WTC11 (cell line): ENCODE measurements at regions not wholly inside any gene's neighbourhood (a gene's known extent, or its start where the extent isn't known, plus 50 kb on each side); places are given as distances from the start of the nearest gene placed in this dataset.

Experiments
- ATAC-seq: fragments of 200-7000 bp; cut with Tn5 transposase; 2 replicates; pipeline ENCODE4 v1.10.0; 2021; ENCODE audit warnings: mild to moderate bottlenecking, moderate library complexity
- CTCF ChIA-PET: fragments of 300-600 bp; sonication (Branson Sonifier 250); formaldehyde crosslinking; loops from one replicate; lab custom pipeline; 2021; ENCODE audit warnings: antibody characterized with exemption; lab: Charles Lee
- POLR2A ChIA-PET: fragments of 350-600 bp; sonication (Branson Sonifier 250); formaldehyde crosslinking; loops from one replicate; lab custom pipeline; 2021; ENCODE audit warnings: antibody characterized with exemption; lab: Charles Lee
- DNase-seq: peaks from one replicate; pipeline ENCODE4 v3.0.0; 2021; ENCODE audit warnings: low spot score
- H3K27ac Mint-ChIP-seq: 2 replicates; pipeline ENCODE4 v1.8.0; 2021; ENCODE audit warnings: mixed read lengths
- H3K27me3 Mint-ChIP-seq: 2 replicates; pipeline ENCODE4 v1.8.0; 2021; ENCODE audit warnings: low read depth, mild to moderate bottlenecking, moderate library complexity, mixed read lengths
- H3K36me3 Mint-ChIP-seq: 2 replicates; pipeline ENCODE4 v1.8.0; 2021; ENCODE audit warnings: mixed read lengths
- H3K4me1 Mint-ChIP-seq: 2 replicates; pipeline ENCODE4 v1.8.0; 2022; ENCODE audit warnings: mixed read lengths
- H3K4me3 Mint-ChIP-seq: 2 replicates; pipeline ENCODE4 v1.8.0; 2021; ENCODE audit warnings: mild to moderate bottlenecking, moderate library complexity, mixed read lengths
- H3K9me3 Mint-ChIP-seq: 2 replicates; pipeline ENCODE4 v1.8.0; 2021; ENCODE audit warnings: mixed read lengths
- AR ChIP-seq: fragments of 250-450 bp; sonication (Bioruptor Pico); IDR thresholded peaks from 2 replicates; pipeline ENCODE4 v1.9.0; 2021; ENCODE audit warnings: mild to moderate bottlenecking
- ATF1 ChIP-seq: sonication (generic); formaldehyde crosslinking; IDR thresholded peaks from 2 replicates; pipeline ENCODE4 v1.8.1; 2023; ENCODE audit warnings: mild to moderate bottlenecking, moderate library complexity, missing genetic modification reagents
- CBFB ChIP-seq: sonication (generic); formaldehyde crosslinking; IDR thresholded peaks from 2 replicates; pipeline ENCODE4 v1.8.1; 2022; ENCODE audit warnings: mild to moderate bottlenecking, low read depth, missing genetic modification reagents
- CREM ChIP-seq: sonication (generic); formaldehyde crosslinking; IDR thresholded peaks from 2 replicates; pipeline ENCODE4 v1.8.1; 2022; ENCODE audit warnings: mild to moderate bottlenecking, missing genetic modification reagents, moderate library complexity
- E2F1 ChIP-seq: sonication (generic); formaldehyde crosslinking; IDR thresholded peaks from 2 replicates; pipeline ENCODE4 v1.8.0; 2022; ENCODE audit warnings: mild to moderate bottlenecking, missing genetic modification reagents
- E2F4 ChIP-seq: sonication (generic); formaldehyde crosslinking; IDR thresholded peaks from 2 replicates; pipeline ENCODE4 v1.8.1; 2022; ENCODE audit warnings: low read depth, mild to moderate bottlenecking, moderate library complexity, missing genetic modification reagents, borderline replicate concordance
- E2F5 ChIP-seq: sonication (generic); formaldehyde crosslinking; IDR thresholded peaks from 2 replicates; pipeline ENCODE4 v1.8.1; 2022; ENCODE audit warnings: mild to moderate bottlenecking, moderate library complexity, missing genetic modification reagents
- ELF4 ChIP-seq: sonication (generic); formaldehyde crosslinking; IDR thresholded peaks from 2 replicates; pipeline ENCODE4 v1.8.1; 2022; ENCODE audit warnings: low read depth, mild to moderate bottlenecking, moderate library complexity, missing genetic modification reagents
- ESRRA ChIP-seq: sonication (generic); formaldehyde crosslinking; IDR thresholded peaks from 2 replicates; pipeline ENCODE4 v1.8.1; 2022; ENCODE audit warnings: mild to moderate bottlenecking, missing genetic modification reagents, borderline replicate concordance
- HMGXB4 ChIP-seq: sonication (generic); formaldehyde crosslinking; IDR thresholded peaks from 2 replicates; pipeline ENCODE4 v1.8.1; 2023; ENCODE audit warnings: mild to moderate bottlenecking, moderate library complexity, missing genetic modification reagents
- JAZF1 ChIP-seq: fragments of 250-450 bp; sonication (Bioruptor Pico); IDR thresholded peaks from 2 replicates; pipeline ENCODE4 v1.9.0; 2021; ENCODE audit warnings: moderate library complexity, mild to moderate bottlenecking, inconsistent platforms
- KAT7 ChIP-seq: sonication (generic); formaldehyde crosslinking; IDR thresholded peaks from 2 replicates; pipeline ENCODE4 v1.8.1; 2023; ENCODE audit warnings: missing genetic modification reagents, mild to moderate bottlenecking, borderline replicate concordance
- NR3C1 ChIP-seq: sonication (generic); formaldehyde crosslinking; conservative IDR thresholded peaks from 2 replicates; pipeline ENCODE4 v1.8.1; 2023; ENCODE audit warnings: low read depth, mild to moderate bottlenecking, missing genetic modification reagents
- PRDM15 ChIP-seq: sonication (generic); formaldehyde crosslinking; IDR thresholded peaks from 2 replicates; pipeline ENCODE4 v1.8.0; 2022; ENCODE audit warnings: missing genetic modification reagents
- STAT6 ChIP-seq: sonication (generic); formaldehyde crosslinking; conservative IDR thresholded peaks from 2 replicates; pipeline ENCODE4 v1.8.1; 2023; ENCODE audit warnings: mild to moderate bottlenecking, low read depth, missing genetic modification reagents, moderate library complexity
- ZNF423 ChIP-seq: fragments of 250-450 bp; sonication (Bioruptor Pico); IDR thresholded peaks from 2 replicates; pipeline ENCODE4 v2.1.2; 2022; ENCODE audit warnings: mild to moderate bottlenecking, moderate library complexity

GRCh38 chr2:12284487-12284886 lies 432.2 kb upstream of the TRIB2 start (continued):
- TF ChIP-seq NR3C1 (CRISPR knock-in tag) (no peak), ESRRA (no peak), JAZF1 (CRISPR knock-in tag) (no peak)

- no peak overlapping the region for H3K4me3 Mint-ChIP-seq
- DNase-seq (no peak), ATAC-seq (peak; percentile 46)
- TF ChIP-seq PRDM15 (CRISPR knock-in tag) (no peak), ATF1 (CRISPR knock-in tag) (no peak), CREM (CRISPR knock-in tag) (no peak), HMGXB4 (CRISPR knock-in tag) (no peak), ZNF423 (CRISPR knock-in tag) (no peak), CBFB (no peak), E2F4 (CRISPR knock-in tag) (no peak)
- no peaks in the 10 kb centered on the region for H3K27me3 Mint-ChIP-seq
- H3K9me3 Mint-ChIP-seq = peaks cover 21% of the 10 kb centered on the region
- ChIA-PET CTCF (interaction anchor here (0.6 kb wide), 1 partner anchor 431 kb away, joined by 5 read pairs; no protein-coding TSS in a partner anchor), POLR2A (no interaction called here)
- peaks cover 23% of the 10 kb centered on the region for H3K4me1 Mint-ChIP-seq
- no peak overlapping the region for H3K27ac Mint-ChIP-seq
- peaks cover 20% of the 10 kb centered on the region for H3K36me3 Mint-ChIP-seq
Observed at GRCh38 chr2:12286347-12286746, 430.4 kb upstream of the TRIB2 start.

GRCh38 chr2:12287220-12287751 lies 429.4 kb upstream of the TRIB2 start:
- ATAC-seq = no peak
- CTCF ChIA-PET = interaction anchor here (0.6 kb wide), 1 partner anchor 431 kb away, joined by 5 read pairs; no protein-coding TSS in a partner anchor
- no peaks in the 10 kb centered on the region for H3K27me3 Mint-ChIP-seq
- H3K4me1 Mint-ChIP-seq = peaks cover 23% of the 10 kb centered on the region
- no peak for DNase-seq
- H3K9me3 Mint-ChIP-seq = peaks cover 21% of the 10 kb centered on the region
- H3K36me3 Mint-ChIP-seq = peaks cover 20% of the 10 kb centered on the region
- H3K4me3 Mint-ChIP-seq = no peak overlapping the region
- H3K27ac Mint-ChIP-seq = no peak overlapping the region
- POLR2A ChIA-PET = no interaction called here
- TF ChIP-seq E2F1 (CRISPR knock-in tag) (no peak), E2F5 (CRISPR knock-in tag) (no peak), CREM (CRISPR knock-in tag) (no peak), ELF4 (no peak), AR (CRISPR knock-in tag) (no peak), KAT7 (no peak), STAT6 (CRISPR knock-in tag) (no peak), NR3C1 (CRISPR knock-in tag) (no peak), ATF1 (CRISPR knock-in tag) (no peak)
